ENCODE measurements at regions not wholly inside any gene's neighbourhood (a gene's known extent, or its start where the extent isn't known, plus 50 kb on each side); places are given as distances from the start of the nearest gene placed in this dataset.
"Not testable (repeated sequence)": the region's sequence is repeated elsewhere in the genome, so short reads cannot be mapped to it uniquely, and the experiment has no call there.

DNA sequence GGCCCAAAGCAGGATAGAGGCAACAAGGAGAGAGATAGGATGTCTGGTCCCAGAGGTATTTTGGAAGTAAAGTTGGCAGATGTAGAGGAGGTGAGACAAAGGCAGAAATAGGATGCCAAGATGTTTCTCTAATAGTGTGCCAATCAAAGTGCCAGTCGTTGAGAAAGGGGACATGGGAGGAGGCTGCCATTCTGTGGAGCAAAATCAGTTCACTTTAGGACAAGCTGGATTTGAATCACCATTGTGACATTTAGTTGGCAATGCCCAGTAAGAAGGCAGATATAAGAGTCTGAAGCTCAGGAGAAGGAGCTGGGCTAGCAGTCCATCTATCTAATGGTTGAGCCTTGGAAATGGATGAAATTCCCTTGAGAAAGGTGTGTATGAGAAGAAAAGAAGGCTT, 53.8 kb downstream of the ADRB2 start:
- H3K27me3 ChIP-seq (ENCODE audit: low read depth), result no peaks in the 10 kb centered on the region
- ATAC-seq (no peak), DNase-seq (no peak)
- no peak overlapping the region for H3K4me3 ChIP-seq
- no peaks in the 10 kb centered on the region for H3K36me3 ChIP-seq
- peaks cover 5% of the 10 kb centered on the region for H3K4me1 ChIP-seq
- intact Hi-C loops (cut with DNase I), result no loop called here
- no peaks in the 10 kb centered on the region for H3K9me3 ChIP-seq
- no peak for TF ChIP-seq CTCF (IDR thresholded peaks at IDR 0.05)
- H3K27ac ChIP-seq, result no peak overlapping the region

GRCh38 chr5:148880696-148881095, 54.3 kb downstream of the ADRB2 start:
- no peaks in the 10 kb centered on the region for H3K36me3 ChIP-seq
- no peak overlapping the region for H3K4me3 ChIP-seq
- DNase-seq, result no peak
- ATAC-seq, result no peak
- H3K4me1 ChIP-seq, result peaks cover under 1% of the 10 kb centered on the region
- intact Hi-C loops (cut with DNase I), result no loop called here
- no peaks in the 10 kb centered on the region for H3K27me3 ChIP-seq (ENCODE audit: low read depth)
- no peak overlapping the region for H3K27ac ChIP-seq
- H3K9me3 ChIP-seq, result no peaks in the 10 kb centered on the region
- no peak for TF ChIP-seq CTCF (IDR thresholded peaks at IDR 0.05)

- intact Hi-C loops (cut with DNase I), result no loop called here
- no peaks in the 10 kb centered on the region for H3K36me3 ChIP-seq
- no peaks in the 10 kb centered on the region for H3K27me3 ChIP-seq (ENCODE audit: low read depth)
- H3K27ac ChIP-seq, result no peak overlapping the region
- no peaks in the 10 kb centered on the region for H3K4me1 ChIP-seq
- H3K4me3 ChIP-seq, result no peak overlapping the region
- TF ChIP-seq CTCF (IDR thresholded peaks at IDR 0.05), result no peak
- DNase-seq (no peak), ATAC-seq (peak in 1 of 2 donors; percentile 31)
- H3K9me3 ChIP-seq, result no peaks in the 10 kb centered on the region
Observed at GRCh38 chr5:148882332-148882731, 55.9 kb downstream of the ADRB2 start.

DNA sequence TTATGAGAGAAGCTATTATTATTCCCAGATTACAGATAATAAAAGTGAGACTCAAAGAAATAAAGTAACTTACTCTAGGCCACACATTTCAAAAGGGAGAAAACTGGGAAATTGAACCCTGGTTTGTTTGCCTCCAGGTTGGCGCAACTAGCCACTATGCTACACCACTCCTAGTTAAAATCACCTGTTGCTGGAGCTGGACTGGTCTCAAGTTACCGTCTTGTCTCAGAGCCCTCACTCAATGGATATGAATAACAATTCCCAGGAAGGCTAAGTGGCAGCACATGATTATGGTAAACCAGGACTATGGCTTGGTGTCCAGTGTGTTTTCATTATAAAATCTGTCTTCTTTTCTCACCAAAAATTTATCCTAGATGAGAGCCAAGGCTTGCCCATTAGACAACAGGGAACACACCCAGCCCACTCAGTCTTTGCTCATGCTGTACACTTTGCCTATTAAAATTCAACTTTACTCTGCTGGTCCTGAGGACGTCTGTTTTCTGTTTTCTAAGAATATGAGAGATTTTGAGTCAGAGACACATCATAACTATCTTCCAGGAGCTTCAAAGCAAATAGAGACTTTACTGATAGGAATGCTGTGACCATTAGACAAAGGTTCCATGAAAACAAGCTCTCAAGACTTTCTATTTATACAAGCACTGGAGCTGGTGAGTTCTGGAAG, 58.1 kb downstream of the ADRB2 start:
- Histone ChIP-seq H3K4me1 (no peaks in the 10 kb centered on the region), H3K27ac (no peak overlapping the region), H3K27me3 (ENCODE audit: low read depth) (no peaks in the 10 kb centered on the region), H3K4me3 (no peak overlapping the region), H3K9me3 (no peaks in the 10 kb centered on the region), H3K36me3 (no peaks in the 10 kb centered on the region)
- intact Hi-C loops (cut with DNase I), result no loop called here
- no peak for ATAC-seq
- TF ChIP-seq CTCF (IDR thresholded peaks at IDR 0.05), result no peak
- DNase-seq, result no peak

DNA sequence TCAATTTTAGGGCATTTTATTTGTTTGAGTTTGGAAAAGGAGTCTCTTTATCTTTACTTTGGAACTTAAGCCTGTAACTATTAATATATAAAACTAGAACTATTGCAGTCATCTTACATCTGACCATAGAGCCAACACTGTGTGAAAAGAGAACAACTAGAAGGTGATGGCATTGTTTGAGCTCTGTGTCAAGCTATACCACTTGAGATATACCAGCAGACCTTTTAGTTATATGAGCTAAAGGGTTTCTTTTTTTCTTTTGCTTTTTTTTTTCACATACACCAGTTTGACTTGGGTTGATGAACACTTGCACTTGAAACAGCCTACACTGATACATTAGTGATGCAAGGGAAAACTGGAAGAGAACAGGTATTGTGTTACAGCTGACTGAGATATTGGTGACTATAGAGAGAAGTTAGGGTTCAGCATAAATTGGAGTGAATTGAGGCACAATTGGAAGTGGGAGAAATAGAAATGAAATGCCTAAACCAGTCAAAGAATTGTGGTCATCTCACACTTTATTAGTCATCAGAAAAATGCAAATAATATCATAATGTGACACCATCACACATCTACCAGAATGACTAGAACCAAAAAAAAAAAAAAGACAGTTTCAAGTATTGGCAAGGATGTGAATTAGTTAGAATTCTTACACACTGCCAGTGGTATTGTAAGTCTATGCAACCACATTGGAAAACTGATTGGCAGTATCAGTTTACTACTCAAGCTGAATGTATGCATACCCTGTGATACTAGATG, 60.9 kb downstream of the ADRB2 start:
- Histone ChIP-seq H3K27ac (no peak overlapping the region), H3K27me3 (ENCODE audit: low read depth) (no peaks in the 10 kb centered on the region), H3K36me3 (no peaks in the 10 kb centered on the region), H3K9me3 (no peaks in the 10 kb centered on the region), H3K4me1 (no peaks in the 10 kb centered on the region), H3K4me3 (no peak overlapping the region)
- no peak for ATAC-seq
- TF ChIP-seq CTCF (IDR thresholded peaks at IDR 0.05), result no peak
- intact Hi-C loops (cut with DNase I), result no loop called here
- DNase-seq, result no peak

DNA sequence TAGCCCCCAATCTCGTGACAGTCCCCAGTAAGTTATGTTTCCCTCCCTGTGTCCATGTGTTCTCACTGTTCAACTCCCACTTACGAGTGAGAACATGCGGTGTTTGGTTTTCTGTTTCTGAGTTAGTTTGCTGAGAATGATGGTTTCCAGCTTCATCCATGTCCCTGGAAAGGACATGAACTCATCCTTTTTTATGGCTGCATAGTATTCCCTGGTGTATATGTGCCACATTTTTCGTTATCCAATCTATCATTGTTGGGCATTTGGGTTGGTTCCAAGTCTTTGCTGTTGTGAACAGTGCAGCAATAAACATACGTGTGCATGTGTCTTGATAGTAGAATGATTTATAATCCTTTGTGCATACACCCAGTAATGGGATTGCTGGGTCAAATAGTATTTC, 63.5 kb downstream of the ADRB2 start:
- intact Hi-C loops (cut with DNase I); H3K27me3 ChIP-seq (ENCODE audit: low read depth); H3K27ac ChIP-seq; H3K9me3 ChIP-seq; H3K4me3 ChIP-seq; H3K4me1 ChIP-seq; DNase-seq; H3K36me3 ChIP-seq; ATAC-seq: not testable (repeated sequence)

DNA sequence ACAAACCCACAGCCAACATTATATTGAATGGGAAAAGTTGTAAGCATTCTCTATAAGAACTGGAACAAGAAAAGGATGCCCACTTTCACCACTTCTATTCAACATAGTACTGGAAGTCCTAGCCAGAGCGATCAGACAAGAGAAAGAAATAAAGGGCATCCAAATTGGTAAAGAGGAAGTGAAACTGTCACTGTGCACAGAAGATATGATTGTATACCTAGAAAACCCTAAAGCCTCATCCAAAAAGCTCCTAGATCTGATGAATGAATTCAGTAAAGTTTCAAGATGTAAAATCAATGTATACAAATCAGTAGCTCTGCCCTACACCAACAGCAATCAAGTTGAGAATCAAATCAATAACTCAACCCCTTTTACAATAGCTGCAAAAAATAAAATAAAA, 69.0 kb downstream of the ADRB2 start:
- DNase-seq; H3K4me3 ChIP-seq; H3K27me3 ChIP-seq (ENCODE audit: low read depth); ATAC-seq; H3K9me3 ChIP-seq; H3K27ac ChIP-seq; H3K4me1 ChIP-seq; H3K36me3 ChIP-seq; intact Hi-C loops (cut with DNase I): not testable (repeated sequence)
